CD4-positive, alpha-beta T cell treated with Interferon alpha-2 for 1 hour (primary cell): ENCODE measurements at regions not wholly inside any gene's neighbourhood (a gene's known extent, or its start where the extent isn't known, plus 50 kb on each side); places are given as distances from the start of the nearest gene placed in this dataset.

Experiments
- DNase-seq, 2 donors: peaks; one replicate each; pipeline ENCODE4 v3.0.0-alpha.2; 2020 to 2022

DNA sequence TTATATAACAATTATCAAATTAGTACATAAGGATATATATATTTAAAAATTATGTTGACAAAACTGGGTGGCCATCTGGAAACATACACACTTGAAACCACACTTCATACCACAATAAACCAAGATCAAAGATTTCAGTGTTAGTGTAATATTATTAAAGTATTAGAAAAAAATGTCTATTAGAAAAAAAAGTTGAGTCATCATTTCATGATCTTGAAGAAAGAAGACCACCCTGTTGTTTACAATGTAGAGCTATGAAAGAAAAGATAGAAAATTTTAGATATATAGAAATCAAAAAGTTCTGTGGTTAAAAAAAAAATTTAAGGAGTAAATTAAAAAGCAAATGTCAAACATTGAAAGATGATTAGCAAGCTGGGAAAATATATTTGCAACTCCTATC is 224.5 kb upstream of the CDH20 start:
- no peak for DNase-seq

DNA sequence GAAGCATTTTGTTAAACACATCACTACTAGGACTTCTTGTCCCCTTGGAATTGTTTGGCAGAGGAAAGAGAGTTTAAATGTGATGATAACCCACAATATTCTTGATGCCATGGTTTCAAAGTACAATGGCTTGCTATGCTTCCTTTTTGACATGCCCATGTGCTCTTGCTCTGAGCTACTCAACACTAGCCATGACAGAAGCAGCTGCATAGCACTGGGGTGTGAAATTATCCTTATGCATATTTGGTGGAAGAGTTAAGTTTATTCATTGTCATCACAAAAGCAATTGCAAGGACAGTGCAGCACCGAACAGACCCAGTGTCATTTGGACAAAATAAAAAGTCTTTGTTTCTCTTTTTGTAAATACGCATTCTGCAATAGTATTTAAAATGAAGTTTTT is 209.9 kb upstream of the CDH20 start:
- DNase-seq = no peak

DNA sequence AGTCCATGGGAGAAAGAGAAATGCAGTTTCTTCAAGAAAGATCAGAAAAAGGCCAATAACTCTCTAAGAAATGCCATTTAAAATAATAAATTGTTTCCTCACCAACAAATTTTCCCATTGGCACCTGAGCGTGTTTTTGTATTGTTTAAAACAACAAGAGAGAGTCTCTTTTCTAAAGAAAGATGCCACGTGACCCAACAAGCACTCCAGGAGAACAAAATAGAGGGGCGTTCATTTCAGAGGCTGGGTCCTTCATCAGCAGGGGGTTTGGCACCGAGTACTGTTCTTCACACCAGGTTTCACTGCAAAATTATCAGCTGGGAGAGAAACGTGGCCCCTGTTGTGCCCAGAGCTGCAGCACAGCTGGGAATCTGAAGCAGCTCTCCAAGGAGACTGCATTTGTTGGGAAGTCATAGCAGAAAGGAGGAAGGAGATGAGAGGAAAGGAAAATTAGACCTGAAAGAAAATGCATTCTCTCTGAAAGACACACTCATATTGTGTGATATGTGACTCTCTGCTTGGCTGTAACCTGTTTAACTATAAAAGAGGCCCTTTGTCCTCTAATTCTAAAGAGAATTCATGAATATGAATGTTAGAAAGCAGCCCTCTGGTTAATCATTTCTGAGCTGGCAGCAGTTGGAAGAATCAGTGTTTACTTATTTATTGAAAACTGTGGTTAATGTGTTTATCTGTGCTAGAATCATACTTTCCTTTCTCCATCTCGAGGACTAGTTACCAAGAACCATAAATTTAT is 205.3 kb upstream of the CDH20 start:
- DNase-seq = no peak

DNA sequence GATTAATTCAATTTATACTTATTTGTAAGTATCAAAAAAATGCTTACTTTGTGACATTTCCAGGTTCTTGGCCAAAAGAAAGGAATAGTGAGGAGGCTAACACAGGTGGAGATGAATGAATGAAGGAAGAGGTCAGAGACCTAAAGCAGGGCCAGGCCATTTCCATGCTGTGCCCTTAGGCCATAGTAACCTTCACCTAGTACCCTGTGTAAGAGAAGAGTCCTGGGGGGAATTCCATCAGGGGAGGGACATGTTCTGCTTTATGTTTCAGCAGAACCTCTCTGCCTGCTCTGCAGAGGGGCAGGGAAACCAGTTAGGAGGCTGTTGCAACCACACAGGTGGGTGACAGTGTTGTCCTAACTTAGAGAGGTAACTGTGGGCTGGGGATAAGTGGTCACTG is 204.2 kb upstream of the CDH20 start:
- no peak for DNase-seq

DNA sequence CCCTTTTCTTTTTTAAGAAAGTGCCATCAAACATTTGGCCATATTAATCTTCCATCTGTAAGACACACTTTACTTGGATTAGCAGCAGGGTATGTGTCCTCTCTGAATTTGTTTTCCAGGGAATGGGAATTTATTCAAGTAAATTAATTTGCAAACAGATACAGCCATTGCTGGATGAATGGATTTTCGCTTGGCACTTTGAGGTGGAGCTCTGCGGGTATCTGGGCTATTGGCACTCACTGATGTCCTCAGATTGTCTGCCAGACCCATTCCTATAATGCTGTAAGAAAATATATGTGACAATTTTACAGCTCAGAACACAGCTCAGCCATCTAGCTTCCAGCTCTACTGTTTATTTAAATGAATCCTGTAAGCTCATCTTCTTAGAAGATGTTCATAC is 201.2 kb upstream of the CDH20 start:
- no peak for DNase-seq

DNA sequence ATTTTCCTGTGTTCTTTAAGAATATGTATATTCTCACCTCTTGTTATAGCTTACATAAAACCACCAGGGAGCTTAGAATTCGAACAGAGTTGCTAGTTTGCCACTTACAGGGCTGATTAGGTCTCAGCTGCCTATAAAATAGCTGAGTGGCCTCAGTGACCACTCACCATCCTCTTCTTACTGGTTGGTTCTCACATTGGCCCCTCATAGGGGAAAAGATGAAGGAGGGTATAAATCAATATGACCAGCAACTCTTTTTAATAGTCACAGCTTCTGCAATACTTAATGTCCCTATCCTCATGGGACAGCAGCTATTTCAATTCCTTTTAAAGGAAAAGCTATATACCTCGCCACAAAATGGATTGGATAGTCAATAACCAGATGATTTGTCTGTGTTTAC is 199.4 kb upstream of the CDH20 start:
- no peak for DNase-seq

DNA sequence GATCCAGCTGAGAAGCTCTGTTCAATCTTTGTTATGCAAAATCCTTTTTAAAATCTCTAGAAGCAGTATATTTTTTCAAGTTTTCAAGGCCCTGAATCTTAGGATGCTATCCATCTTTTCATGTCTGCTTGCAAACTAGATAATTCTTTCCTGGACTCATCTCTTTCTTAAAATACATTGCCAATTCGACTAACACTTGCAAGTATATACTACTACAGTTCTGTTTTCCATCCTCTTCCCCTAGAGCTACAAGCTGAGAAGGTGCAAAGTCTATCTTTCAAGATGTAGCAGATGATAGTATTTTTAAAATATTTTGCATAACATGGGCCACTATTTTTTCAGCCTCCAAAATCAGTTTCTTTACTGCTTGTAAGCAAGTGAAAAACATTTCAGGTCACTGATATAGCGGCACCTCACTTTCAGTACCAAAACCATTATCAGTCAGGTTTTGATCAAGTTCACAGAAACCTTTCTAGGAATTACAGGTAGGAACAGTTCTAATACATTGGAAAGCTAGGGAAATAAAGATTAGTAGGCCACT is 196.4 kb upstream of the CDH20 start:
- DNase-seq = no peak

DNA sequence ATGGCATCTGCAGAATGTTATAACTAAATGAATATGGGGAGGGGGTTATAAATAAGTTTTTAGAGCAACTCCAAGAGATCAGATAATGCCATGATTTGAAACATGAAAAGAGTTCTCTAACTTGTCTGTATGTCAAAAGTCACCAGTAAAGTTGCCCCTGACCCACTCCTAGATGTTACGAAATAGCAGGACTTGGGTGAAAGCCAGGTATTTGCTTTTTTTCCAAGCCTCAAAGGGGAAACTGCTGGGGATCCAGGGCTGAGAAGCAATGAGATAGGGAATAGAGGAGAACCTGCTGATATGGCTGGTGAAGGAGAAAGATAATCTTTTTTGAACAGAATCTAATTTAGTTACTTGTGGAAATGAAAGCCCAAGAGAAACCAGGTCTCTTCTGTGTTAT is 191.5 kb upstream of the CDH20 start:
- no peak for DNase-seq

DNA sequence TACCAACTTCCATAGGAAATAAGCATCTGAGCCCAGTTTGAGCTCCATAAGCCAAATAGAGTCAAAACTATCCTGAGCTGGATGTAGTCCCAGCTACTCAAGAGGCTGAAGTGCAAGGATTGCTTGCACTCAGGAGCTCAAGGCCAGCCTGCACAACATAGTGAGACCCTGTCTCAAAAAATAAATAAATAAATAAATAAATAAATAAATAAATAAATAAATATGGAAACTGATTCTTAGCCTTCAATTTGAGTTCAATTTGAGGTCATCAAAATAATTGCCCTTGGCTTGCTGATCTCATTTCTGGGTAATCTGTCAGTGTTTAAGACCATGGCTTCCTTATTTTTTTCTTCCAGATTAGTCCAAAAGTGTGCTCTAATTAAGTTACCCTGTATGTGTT is 184.9 kb upstream of the CDH20 start:
- no peak for DNase-seq

DNA sequence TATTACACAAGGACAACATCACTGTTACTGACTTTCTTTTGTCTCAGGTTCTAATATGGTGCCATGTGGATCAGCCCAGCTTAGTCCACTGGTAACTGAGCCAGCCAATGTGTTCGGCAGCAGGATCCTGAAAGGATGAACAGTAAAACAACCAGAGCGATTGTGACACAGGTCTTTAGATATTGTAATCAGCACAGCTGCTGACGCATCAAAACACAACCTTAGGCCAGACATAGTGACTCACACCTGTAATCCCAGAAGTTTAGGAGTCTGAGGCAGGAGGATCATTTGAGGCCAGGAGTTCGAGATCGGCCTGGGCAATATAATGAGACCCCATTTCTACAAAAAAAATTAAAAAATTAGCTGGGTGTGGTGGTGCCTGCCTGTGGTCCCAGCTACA is 183.4 kb upstream of the CDH20 start:
- DNase-seq = no peak

DNA sequence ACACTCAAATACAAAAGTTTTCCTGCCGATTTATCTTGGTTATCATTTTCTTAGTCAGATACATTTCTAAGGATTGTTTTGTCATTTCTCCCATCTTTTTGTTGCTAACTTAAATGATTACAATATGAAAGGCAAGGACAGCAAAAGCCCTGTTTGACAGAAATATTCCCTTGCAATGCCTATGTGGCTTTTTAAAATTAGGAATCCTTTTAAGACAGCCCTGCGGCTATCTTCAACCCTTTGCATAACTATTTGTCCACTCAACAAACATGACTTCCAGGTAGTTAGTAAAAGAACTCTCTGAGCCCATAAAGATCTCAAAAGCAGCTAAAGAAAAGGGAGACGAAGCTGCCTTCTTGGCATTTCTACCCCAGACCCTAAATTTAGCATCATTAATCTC is 179.7 kb upstream of the CDH20 start:
- no peak for DNase-seq

DNA sequence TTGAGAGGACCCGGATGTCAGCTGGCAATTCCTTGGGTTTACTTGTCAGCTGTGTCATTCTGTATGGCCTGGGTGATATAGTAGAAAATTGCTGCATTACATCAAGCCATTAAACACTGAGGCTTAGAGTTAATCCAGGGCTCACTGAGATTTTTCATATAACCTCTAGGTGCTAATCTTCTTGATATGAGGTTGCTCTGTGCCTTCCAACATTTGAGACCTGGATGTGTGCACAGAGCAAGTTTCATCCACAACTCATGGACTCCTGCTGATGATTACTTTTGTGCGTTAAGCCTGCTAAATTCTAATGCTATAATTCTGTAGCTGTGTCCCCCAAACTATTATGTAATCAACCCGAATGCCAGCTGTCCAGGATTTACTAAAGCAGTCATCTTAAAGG is 178.4 kb upstream of the CDH20 start:
- no peak for DNase-seq

DNA sequence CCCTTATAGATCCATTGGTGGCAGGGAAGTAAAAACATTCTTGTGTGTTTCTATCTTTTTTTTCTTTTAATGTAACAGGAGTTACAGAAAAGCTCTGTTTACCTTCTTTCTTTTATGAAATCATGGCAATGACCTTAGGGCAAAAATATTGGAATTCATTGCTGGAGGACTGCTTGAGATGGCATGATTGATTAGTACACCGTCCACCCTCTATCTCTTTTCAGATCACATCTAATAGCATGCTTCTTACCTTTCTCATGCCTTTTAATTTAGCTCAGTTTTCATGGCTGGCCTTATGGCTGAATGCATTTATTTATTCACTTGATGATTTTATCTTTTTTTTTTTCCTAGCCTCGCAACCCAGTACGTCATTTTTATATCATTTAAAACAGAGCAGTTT is 177.6 kb upstream of the CDH20 start:
- DNase-seq = no peak

DNA sequence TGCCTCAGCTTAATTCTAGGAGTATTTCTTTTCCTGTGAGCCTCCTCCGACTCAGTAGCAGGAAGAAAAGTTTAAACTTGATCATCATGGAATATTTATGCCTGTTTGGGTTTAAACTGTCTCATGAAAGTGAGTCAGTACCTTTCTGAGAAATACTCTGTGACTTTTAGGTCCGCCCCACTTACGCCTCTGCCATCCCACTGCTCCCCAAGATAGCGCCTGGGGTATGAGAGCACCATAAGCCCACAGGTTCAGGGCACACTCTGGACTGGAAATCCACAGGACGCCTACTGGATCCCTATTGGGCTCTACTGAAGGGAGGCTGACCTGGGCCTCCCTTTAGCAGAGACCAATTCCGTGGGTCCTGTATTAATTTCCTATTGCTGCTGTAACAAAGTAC is 175.8 kb upstream of the CDH20 start:
- no peak for DNase-seq

DNA sequence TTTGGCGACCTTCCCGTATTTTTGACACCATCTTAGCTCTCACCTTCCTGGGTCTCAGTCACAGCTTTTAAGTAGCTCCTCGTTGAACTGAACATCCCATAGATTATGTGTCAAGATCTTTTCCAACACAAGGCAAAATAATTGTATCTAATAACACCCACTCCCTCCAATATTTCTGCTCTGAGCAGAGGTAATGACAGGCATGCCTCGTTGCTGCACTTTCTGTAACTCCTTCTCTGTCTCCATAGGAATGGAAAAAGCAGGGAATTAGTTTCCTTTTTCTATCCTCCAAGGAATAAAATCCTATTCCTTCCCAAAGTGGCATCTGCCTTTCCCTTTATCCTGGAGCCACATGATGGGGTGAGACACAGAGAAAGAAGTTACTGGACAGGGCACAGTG is 174.0 kb upstream of the CDH20 start:
- DNase-seq = no peak

DNA sequence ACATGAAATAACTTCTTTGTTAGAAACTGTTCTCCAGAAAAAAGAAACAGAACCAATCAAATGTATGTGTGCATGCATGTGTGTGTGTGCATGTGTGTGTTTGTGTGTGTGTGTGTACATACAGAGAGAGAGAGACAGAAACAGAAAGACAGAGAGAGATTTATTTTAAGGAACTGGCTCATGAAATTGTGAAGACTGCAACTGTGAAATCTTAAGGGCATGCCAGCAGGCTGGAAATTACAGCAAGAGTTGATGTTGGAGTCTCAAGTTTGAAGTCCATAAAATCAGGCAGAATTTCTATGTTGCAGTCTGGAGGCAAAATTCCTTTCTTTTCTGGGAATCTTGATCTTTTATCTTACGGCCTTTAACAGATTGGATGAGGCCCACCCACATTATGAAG is 168.9 kb upstream of the CDH20 start:
- no peak for DNase-seq

DNA sequence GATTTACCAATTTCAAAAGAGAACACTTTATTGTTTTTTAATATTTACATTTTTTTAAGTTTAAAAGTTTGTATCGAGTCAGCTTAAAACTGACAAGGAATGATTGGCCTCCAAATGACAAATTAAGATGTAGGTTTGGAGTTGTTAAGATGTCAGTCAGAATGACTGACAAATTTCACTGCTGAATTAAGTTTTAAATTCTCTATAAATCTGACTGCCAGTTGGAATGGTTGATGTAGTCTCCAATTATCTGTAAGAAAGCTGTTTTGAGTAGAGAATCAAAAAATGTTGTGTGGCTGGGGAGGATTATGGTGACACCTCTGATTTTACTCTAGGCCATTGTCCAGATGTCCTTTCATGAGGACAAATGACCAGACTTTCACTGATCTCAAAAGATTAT is 165.3 kb upstream of the CDH20 start:
- no peak for DNase-seq

DNA sequence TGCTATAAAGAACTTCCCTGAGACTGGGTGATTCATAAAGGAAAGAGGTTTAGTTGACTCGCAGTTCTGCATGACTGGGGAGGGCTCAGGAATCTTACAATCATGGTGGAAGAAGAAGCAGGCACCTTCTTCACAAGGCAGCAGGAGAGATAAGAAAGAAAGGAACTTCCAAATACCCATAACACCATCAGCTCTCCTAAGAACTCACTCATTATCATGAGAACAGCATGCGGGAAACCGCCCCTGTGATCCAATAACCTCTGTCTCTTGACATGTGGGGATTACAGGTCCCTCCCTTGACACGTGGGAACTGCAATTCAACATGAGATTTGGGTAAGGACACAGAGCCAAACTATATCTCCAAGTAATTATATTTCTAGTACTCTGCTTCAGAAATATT is 163.8 kb upstream of the CDH20 start:
- no peak for DNase-seq

DNA sequence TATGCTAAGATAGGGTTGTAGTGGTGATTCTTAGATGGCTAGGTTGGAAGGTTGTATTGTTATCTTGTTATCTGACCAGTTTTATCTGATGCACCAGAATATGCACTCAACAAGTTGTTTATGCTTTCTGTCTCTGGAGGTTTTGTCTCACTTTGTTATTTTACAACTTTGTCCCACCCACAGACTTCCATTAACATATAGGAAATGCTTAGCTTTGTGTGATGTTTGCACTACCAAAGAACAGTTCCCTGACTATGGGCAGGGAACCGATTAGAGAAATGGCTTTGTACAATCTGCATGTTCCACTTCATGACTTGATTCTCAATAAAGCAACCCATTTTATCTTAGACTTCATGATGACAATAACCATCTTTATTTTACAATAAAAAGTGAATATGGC is 160.6 kb upstream of the CDH20 start:
- DNase-seq = no peak

DNA sequence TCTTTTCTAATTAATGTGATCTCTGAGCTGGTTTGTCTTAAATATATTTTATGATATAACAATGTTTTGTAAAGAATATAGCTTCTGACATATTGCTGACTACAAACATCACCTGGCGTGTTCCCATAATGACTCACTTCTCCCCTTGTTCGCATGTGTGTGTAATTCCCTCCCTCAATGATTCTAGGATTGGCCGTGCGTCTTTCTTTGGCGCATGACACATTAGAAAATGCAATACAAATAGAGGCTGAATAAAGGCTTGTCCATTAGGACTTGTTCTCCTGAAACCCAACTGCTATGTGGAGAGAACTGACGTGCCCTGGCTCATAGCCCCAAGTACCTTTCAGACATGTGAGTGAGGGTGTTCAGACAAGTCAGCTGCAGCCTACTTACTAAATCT is 159.7 kb upstream of the CDH20 start:
- no peak for DNase-seq

DNA sequence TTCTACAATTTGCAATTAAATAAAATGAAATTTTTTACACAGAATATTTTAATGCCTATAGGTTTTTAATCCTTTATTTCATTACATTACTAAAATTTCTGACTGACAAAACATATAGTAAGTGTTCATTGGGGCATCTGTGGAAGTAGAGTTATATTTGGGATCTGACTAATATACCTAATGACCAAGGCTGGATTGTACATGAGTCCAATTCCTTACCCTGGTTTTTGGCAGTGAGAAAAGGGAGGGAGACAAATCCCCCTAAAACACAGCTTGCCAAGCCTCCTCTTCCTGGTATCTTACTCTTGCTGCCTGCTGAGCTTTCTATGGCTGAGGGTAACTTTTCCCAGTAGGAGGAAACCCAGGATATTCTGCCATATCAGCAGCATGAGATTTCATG is 149.4 kb upstream of the CDH20 start:
- DNase-seq = no peak

DNA sequence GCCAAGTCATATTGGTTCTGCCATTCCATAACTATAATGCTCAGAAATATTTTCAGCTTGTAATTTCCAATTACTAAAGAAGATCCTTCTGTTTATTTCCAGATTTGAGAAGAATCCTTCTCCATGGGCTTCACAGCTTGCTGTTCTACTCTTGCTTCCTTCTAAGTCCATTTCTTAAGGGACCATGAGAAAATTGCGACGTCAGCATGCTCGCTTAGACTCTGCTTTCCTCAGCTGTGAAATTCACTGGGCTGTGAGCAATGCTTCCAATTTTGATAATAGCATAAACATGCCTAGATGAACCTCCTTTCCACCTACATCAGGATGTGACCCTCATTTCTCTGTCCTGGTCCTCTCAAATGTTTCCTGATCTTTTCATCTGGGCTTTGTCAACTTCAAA is 145.3 kb upstream of the CDH20 start:
- no peak for DNase-seq

DNA sequence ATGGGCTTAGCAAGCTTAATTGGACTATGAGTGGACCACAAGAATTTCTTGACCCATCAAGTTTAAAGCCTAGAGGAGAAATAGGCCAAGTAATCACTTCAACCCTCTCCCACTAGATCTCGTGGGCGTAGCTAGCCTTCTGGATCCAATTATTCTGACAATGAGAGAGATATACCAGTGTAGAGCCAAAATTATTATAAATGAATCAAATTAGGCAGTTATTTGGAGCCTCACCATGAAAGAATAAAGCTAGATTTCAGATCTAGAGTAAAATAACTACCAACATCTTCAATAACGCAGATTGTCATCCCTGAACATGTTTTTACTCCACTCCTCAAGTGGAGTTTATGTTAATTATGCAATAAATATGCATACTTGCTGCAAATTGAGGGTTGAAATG is 143.9 kb upstream of the CDH20 start:
- DNase-seq = no peak

DNA sequence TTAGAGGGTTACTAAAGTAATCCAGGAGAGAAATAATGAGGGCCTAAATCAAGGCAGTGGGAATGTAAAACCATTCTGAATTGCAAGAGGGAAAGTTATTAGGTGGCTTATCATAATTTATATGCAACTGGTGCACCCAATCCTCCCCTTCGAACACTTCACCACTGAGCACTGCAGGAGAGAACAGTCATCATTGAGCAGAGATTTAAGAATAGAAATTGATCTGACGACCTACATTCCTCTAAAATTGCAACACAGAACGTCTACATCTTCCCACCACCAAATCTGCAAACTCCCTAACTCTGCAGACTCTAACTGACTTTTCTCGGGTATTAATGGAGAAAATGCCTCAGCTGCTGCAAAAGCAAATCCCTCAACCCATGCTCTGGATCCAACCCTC is 138.5 kb upstream of the CDH20 start:
- DNase-seq = no peak

DNA sequence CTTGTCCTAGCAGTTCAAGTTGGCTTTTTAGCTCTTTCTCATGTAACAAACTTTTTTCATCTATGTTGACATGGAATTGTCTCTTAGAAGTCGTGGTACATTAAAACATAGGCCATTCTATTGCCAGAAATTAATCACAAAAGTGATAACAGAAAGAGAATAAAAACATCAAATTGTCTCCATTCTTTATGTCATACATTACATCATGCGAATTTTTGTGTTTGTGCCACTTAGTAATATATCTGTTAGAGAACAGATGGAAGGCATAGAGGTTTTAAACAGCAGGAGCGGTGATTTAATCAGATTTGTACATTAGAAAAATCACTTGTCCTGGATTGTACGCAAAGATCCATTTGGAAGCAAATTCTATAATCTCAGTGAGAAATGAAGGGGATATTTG is 136.5 kb upstream of the CDH20 start:
- DNase-seq = no peak

DNA sequence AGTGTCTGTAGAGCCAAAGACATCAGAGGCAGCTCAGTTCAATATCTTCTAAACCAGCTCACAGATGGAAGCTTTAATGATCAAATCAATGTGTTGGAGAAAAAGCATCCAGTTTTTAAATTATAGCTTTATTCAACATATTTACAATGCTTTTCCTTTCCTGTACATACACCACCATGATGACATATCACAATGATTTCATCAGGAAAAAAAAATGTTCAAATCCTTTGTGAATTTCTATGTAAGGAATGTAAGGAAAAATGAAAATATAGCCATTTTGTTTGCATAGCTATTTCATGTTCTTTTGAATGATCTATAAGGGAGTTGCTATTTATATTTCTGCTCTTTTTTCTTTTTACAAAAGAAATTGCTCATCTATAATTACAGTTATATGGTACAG is 134.7 kb upstream of the CDH20 start:
- DNase-seq = no peak
